SH-SY5Y (cell line): ENCODE measurements at regions not wholly inside any gene's neighbourhood (a gene's known extent, or its start where the extent isn't known, plus 50 kb on each side); places are given as distances from the start of the nearest gene placed in this dataset.

Experiments used
- GATA2 ChIP-seq: IDR thresholded peaks from 2 replicates; pipeline ENCODE4 v1.6.1; 2011; ENCODE audit warnings: mild to moderate bottlenecking, low read depth, low read length
- GATA3 ChIP-seq: IDR thresholded peaks from 2 replicates; pipeline ENCODE4 v1.6.1; 2011; ENCODE audit warnings: low read depth, mild to moderate bottlenecking, low read length, moderate library complexity

DNA sequence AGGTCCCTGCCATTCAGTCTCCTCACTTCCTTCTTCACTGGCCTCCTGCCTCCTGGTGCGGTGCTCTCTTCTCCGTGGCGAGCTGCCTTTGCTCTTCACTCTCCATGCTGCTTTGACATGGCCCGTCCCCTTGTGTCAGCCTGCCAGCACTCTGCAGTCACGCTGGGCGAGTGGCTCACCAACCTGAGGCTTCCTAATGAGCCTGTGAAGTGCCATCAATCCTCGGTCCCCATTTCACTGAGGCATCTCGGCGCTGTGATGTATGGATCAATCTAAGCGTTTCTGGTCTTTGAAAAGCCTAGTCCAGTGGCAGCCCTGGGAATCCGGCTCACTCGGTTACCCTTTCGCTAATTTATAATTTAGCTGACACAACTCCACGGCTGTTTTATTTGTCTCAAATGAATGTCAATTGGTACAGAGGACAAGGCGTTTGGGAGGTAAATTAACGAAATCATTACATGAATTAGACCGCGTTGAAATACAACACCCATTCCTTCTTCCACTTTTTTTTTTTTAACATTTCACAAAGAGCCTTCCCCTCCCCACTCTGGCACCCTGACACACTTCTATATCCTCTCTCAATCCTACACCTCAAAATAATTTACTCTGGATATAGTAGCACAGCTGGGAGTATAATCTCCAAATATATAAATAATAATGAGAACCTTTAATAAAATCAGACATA is 610.7 kb downstream of the TMEM114 start:
- no peak for TF ChIP-seq GATA2
- no peak for TF ChIP-seq GATA3
